Esophagus squamous epithelium (tissue), 5 donors: ENCODE measurements at regions not wholly inside any gene's neighbourhood (a gene's known extent, or its start where the extent isn't known, plus 50 kb on each side); places are given as distances from the start of the nearest gene placed in this dataset.
A peak's percentile ranks its signal among the peaks of the same experiment; 100 is the strongest.

Experiments
- DNase-seq: peaks from one replicate; lab custom pipeline; 2025; lab: John Stamatoyannopoulos, UW
- H3K27ac ChIP-seq, 4 donors: fragments of 200-600 bp; sonication (generic); one replicate each; pipeline ENCODE4 v1.5.1; 2016 to 2019; ENCODE audit warnings: mild to moderate bottlenecking in 1 of 4
- H3K27me3 ChIP-seq, 4 donors: fragments of 200-600 bp; sonication (generic); 1 replicate in 3 of 4; 2 replicates in 1 of 4; pipeline versions ENCODE4 v1.5.1 to v1.6.0; 2017 to 2021; ENCODE audit warnings: antibody characterized with exemption in 1 of 4
- H3K36me3 ChIP-seq, 3 donors: fragments of 200-600 bp; sonication (generic); one replicate each; pipeline ENCODE4 v1.5.1; 2016 to 2019
- H3K4me1 ChIP-seq, 3 donors: fragments of 200-600 bp; sonication (generic); one replicate each; pipeline ENCODE4 v1.5.1; 2017 to 2019
- H3K4me3 ChIP-seq, 4 donors: fragments of 200-600 bp; sonication (generic); 1 replicate in 3 of 4; 2 replicates in 1 of 4; pipeline ENCODE4 v1.5.1; 2016 to 2019; ENCODE audit warnings: mild to moderate bottlenecking in 2 of 4, moderate library complexity in 1 of 4
- H3K9me3 ChIP-seq, 3 donors: fragments of 200-600 bp; sonication (generic); one replicate each; pipeline ENCODE4 v1.5.1; 2016 to 2019
- POLR2A ChIP-seq, 4 donors: fragments of 450-650 bp; IDR thresholded peaks; one replicate each; pipeline ENCODE4 v1.6.1; 2017; ENCODE audit warnings: antibody characterized with exemption in 4 of 4, mild to moderate bottlenecking in 4 of 4, moderate library complexity in 3 of 4
- WGBS, 2 donors: methylation state at CpG; one replicate each; pipeline ENCODE4 v1.1.5; 2018; 5-methylcytosine and 5-hydroxymethylcytosine counted together
- intact Hi-C: fragments of 100-400 bp; cut with DNase I; formaldehyde crosslinking; loops from one replicate; pipeline ENCODE4 v1.15.0; 2022
- TF ChIP-seq, protein P1 (sequence below), 6 experiments: fragments of 450-650 bp in 4 of 6; fragments of 200-600 bp in 2 of 6; sonication (generic) in 2 of 6; IDR thresholded peaks; one replicate each; pipeline ENCODE4 v1.5.1; 2016 to 2019; ENCODE audit warnings: antibody characterized with exemption in 6 of 6, mild to moderate bottlenecking in 4 of 6, moderate library complexity in 4 of 6
- donor health status: DM: yes; HTN: yes; CAD: no.

GRCh38 chr9:86557063-86557766 is 203.0 kb upstream of the TUT7 start:
- WGBS, 2 donors, result 31 to 38% methylated on average over 6 to 7 of the region's 7 CpGs
- peak overlapping the region in 1 of 4 donors; percentile 28 for H3K27ac ChIP-seq

DNA sequence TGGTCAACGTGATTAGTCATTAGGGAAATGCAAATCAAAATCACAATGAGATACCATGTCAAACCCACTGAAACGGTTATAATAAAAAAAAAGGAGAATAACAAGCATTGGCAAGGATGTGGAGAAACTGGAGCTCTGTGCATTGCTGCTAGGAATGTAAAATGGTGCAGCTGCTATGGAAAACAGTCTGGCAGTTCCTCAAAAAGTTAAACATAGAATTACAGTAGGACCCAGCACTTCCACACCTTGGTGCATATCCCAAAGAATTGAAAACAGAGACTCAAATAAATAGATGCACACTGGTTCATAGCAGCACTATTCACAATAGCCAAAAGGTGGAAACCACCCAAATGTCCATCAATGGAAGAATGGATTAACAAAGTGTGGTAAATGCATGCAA is 201.5 kb upstream of the TUT7 start:
- Histone ChIP-seq H3K9me3 (no peaks in the 10 kb centered on the region), H3K27me3 (no peaks in the 10 kb centered on the region), H3K27ac (no peak overlapping the region), H3K4me3 (no peak overlapping the region), H3K36me3 (no peaks in the 10 kb centered on the region), H3K4me1 (peaks cover 0 to 19% (median 0%) of the 10 kb centered on the region in 3 donors)
- WGBS, 2 donors, result 60 to 68% methylated on average over 2 of the region's 2 CpGs
- DNase-seq, result no peak
- intact Hi-C loops, result no loop called here
- TF ChIP-seq, protein P1, sequence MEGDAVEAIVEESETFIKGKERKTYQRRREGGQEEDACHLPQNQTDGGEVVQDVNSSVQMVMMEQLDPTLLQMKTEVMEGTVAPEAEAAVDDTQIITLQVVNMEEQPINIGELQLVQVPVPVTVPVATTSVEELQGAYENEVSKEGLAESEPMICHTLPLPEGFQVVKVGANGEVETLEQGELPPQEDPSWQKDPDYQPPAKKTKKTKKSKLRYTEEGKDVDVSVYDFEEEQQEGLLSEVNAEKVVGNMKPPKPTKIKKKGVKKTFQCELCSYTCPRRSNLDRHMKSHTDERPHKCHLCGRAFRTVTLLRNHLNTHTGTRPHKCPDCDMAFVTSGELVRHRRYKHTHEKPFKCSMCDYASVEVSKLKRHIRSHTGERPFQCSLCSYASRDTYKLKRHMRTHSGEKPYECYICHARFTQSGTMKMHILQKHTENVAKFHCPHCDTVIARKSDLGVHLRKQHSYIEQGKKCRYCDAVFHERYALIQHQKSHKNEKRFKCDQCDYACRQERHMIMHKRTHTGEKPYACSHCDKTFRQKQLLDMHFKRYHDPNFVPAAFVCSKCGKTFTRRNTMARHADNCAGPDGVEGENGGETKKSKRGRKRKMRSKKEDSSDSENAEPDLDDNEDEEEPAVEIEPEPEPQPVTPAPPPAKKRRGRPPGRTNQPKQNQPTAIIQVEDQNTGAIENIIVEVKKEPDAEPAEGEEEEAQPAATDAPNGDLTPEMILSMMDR (IDR thresholded peaks at IDR 0.05), result no peak
- TF ChIP-seq POLR2A (IDR thresholded peaks at IDR 0.05), result no peak

More at GRCh38 chr9:86557063-86557766, 203.0 kb upstream of the TUT7 start:
- no peak for DNase-seq
- H3K9me3 ChIP-seq, result no peaks in the 10 kb centered on the region
- peaks cover 0 to 13% (median 0%) of the 10 kb centered on the region in 3 donors for H3K4me1 ChIP-seq
- H3K36me3 ChIP-seq, result no peaks in the 10 kb centered on the region
- intact Hi-C loops, result no loop called here
- TF ChIP-seq, protein P1 (IDR thresholded peaks at IDR 0.05), result no peak
- no peak for TF ChIP-seq POLR2A (IDR thresholded peaks at IDR 0.05)
- no peak overlapping the region for H3K4me3 ChIP-seq
- H3K27me3 ChIP-seq, result no peaks in the 10 kb centered on the region

DNA sequence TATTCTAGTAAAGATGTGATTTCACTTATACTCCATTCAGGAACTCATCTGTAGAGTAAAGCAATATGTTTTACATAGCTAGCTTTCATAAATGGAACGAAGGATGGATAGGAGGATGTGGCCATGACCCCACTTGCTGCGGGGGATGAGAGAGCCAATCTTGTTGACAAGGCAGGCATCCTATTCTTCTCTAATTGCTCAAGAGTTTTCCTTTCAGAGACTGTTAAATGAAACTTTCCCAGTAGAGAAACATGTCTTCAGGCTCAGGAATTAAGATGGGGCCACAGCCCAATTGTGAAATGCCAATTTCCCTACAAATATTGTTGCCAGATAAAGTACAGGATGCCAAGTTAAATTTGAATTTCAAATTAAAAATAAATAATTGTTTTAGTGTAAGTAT is 196.2 kb upstream of the TUT7 start:
- no peak for DNase-seq
- no peak for TF ChIP-seq POLR2A (IDR thresholded peaks at IDR 0.05)
- TF ChIP-seq, protein P1 (IDR thresholded peaks at IDR 0.05), result no peak
- H3K9me3 ChIP-seq, result no peaks in the 10 kb centered on the region
- H3K27me3 ChIP-seq, result peaks cover 0 to 26% (median 0%) of the 10 kb centered on the region in 4 donors
- intact Hi-C loops, result no loop called here
- WGBS, 2 donors, result 82 to 90% methylated on average over 2 of the region's 2 CpGs
- H3K4me3 ChIP-seq, result no peak overlapping the region
- H3K36me3 ChIP-seq, result no peaks in the 10 kb centered on the region
- H3K27ac ChIP-seq, result no peak overlapping the region
- H3K4me1 ChIP-seq, result peaks cover 0 to 6% (median 0%) of the 10 kb centered on the region in 3 donors

DNA sequence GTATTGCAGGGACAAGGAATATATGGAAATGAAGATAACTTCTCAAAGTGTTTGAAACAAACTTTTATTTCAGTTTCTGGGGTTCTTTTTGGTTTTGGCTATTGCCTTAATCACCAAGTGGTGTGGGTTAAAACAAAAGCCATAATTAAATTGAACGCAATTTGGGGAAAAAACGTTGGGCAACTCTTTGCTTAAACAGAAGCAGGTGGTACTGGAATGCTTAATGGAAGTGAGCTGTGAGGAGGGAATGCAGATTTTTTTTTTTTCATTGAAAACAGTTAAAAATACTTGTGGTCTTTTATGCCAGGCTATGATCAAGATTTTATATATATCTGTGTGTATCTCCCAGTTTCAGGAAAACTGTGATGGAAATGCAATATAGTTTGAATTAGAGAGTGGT is 195.7 kb upstream of the TUT7 start:
- Histone ChIP-seq H3K9me3 (no peaks in the 10 kb centered on the region), H3K36me3 (no peaks in the 10 kb centered on the region), H3K4me3 (no peak overlapping the region), H3K27ac (no peak overlapping the region), H3K27me3 (peaks cover 0 to 29% (median 0%) of the 10 kb centered on the region in 4 donors), H3K4me1 (peaks cover 0 to 6% (median 0%) of the 10 kb centered on the region in 3 donors)
- intact Hi-C loops, result no loop called here
- no peak for TF ChIP-seq POLR2A (IDR thresholded peaks at IDR 0.05)
- TF ChIP-seq, protein P1 (IDR thresholded peaks at IDR 0.05), result no peak
- DNase-seq, result no peak
- WGBS, 2 donors, result 73 to 78% methylated on average over 2 of the region's 2 CpGs

- Histone ChIP-seq H3K27me3 (peaks cover 0 to 29% (median 0%) of the 10 kb centered on the region in 4 donors), H3K27ac (no peak overlapping the region), H3K4me1 (peaks cover 0 to 6% (median 0%) of the 10 kb centered on the region in 3 donors), H3K36me3 (no peaks in the 10 kb centered on the region), H3K4me3 (no peak overlapping the region), H3K9me3 (no peaks in the 10 kb centered on the region)
- WGBS, 2 donors, result 71 to 79% methylated on average over 2 of the region's 2 CpGs
- no peak for TF ChIP-seq POLR2A (IDR thresholded peaks at IDR 0.05)
- no peak for DNase-seq
- intact Hi-C loops, result no loop called here
Observed at GRCh38 chr9:86549401-86549811, 195.2 kb upstream of the TUT7 start.
